ENCODE measurements at regions not wholly inside any gene's neighbourhood (a gene's known extent, or its start where the extent isn't known, plus 50 kb on each side); places are given as distances from the start of the nearest gene placed in this dataset.

- ChIA-PET POLR2A (interaction anchor here (0.6 kb wide), 1 partner anchor 668 kb away, joined by 3 read pairs; no protein-coding TSS in a partner anchor), CTCF (interaction anchor here (0.6 kb wide), 2 partner anchors 95 to 128 kb away, joined by 3 to 4 read pairs; no protein-coding TSS in a partner anchor)
- no peaks in the 10 kb centered on the region for H3K27me3 Mint-ChIP-seq (ENCODE audit: low read depth)
- no peaks in the 10 kb centered on the region for H3K9me3 Mint-ChIP-seq
- TF ChIP-seq, protein P1, sequence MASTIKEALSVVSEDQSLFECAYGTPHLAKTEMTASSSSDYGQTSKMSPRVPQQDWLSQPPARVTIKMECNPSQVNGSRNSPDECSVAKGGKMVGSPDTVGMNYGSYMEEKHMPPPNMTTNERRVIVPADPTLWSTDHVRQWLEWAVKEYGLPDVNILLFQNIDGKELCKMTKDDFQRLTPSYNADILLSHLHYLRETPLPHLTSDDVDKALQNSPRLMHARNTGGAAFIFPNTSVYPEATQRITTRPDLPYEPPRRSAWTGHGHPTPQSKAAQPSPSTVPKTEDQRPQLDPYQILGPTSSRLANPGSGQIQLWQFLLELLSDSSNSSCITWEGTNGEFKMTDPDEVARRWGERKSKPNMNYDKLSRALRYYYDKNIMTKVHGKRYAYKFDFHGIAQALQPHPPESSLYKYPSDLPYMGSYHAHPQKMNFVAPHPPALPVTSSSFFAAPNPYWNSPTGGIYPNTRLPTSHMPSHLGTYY (CRISPR knock-in tag; IDR thresholded peaks at IDR 0.05), result no peak
- TF ChIP-seq ZNF416 (CRISPR knock-in tag; IDR thresholded peaks at IDR 0.05) (no peak), ZNF281 (CRISPR knock-in tag; IDR thresholded peaks at IDR 0.05) (no peak), ZNF532 (CRISPR knock-in tag; IDR thresholded peaks at IDR 0.05; ENCODE audit: borderline replicate concordance) (no peak), PREB (CRISPR knock-in tag; IDR thresholded peaks at IDR 0.05; ENCODE audit: borderline replicate concordance) (no peak), JUN (CRISPR knock-in tag; IDR thresholded peaks at IDR 0.05) (no peak), GRHL2 (CRISPR knock-in tag; IDR thresholded peaks at IDR 0.05; ENCODE audit: insufficient replicate concordance, severe bottlenecking) (no peak), ZNF138 (CRISPR knock-in tag; conservative IDR thresholded peaks at IDR 0.05) (no peak)
- TF ChIP-seq, protein P2, sequence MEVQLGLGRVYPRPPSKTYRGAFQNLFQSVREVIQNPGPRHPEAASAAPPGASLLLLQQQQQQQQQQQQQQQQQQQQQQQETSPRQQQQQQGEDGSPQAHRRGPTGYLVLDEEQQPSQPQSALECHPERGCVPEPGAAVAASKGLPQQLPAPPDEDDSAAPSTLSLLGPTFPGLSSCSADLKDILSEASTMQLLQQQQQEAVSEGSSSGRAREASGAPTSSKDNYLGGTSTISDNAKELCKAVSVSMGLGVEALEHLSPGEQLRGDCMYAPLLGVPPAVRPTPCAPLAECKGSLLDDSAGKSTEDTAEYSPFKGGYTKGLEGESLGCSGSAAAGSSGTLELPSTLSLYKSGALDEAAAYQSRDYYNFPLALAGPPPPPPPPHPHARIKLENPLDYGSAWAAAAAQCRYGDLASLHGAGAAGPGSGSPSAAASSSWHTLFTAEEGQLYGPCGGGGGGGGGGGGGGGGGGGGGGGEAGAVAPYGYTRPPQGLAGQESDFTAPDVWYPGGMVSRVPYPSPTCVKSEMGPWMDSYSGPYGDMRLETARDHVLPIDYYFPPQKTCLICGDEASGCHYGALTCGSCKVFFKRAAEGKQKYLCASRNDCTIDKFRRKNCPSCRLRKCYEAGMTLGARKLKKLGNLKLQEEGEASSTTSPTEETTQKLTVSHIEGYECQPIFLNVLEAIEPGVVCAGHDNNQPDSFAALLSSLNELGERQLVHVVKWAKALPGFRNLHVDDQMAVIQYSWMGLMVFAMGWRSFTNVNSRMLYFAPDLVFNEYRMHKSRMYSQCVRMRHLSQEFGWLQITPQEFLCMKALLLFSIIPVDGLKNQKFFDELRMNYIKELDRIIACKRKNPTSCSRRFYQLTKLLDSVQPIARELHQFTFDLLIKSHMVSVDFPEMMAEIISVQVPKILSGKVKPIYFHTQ (CRISPR knock-in tag; IDR thresholded peaks at IDR 0.05), result no peak
- peaks cover 11% of the 10 kb centered on the region for H3K4me1 Mint-ChIP-seq
- ATAC-seq (peak; percentile 94), DNase-seq (ENCODE audit: low spot score) (no peak)
- H3K4me3 Mint-ChIP-seq, result no peak overlapping the region
- H3K27ac Mint-ChIP-seq, result peak overlapping the region; percentile 22
- H3K36me3 Mint-ChIP-seq, result no peaks in the 10 kb centered on the region
Observed at GRCh38 chr2:156206355-156206754, 126.2 kb downstream of the NR4A2 start.

- ATAC-seq, result no peak
- no peak for DNase-seq (ENCODE audit: low spot score)
- 0 out of 2 replicates have a peak, but pooled peaks cover 1% of the 10 kb centered on the region for H3K36me3 Mint-ChIP-seq
- no peak for TF ChIP-seq EMX1 (CRISPR knock-in tag; IDR thresholded peaks at IDR 0.05)
- TF ChIP-seq, protein P3, sequence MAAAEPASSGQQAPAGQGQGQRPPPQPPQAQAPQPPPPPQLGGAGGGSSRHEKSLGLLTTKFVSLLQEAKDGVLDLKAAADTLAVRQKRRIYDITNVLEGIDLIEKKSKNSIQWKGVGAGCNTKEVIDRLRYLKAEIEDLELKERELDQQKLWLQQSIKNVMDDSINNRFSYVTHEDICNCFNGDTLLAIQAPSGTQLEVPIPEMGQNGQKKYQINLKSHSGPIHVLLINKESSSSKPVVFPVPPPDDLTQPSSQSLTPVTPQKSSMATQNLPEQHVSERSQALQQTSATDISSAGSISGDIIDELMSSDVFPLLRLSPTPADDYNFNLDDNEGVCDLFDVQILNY (CRISPR knock-in tag; IDR thresholded peaks at IDR 0.05), result no peak
- no peak for TF ChIP-seq STAT6 (CRISPR knock-in tag; conservative IDR thresholded peaks at IDR 0.05; ENCODE audit: low read depth)
- no peak for TF ChIP-seq IRF2 (CRISPR knock-in tag; IDR thresholded peaks at IDR 0.05; ENCODE audit: borderline replicate concordance, low read depth)
- TF ChIP-seq ZNF263 (CRISPR knock-in tag; IDR thresholded peaks at IDR 0.05; ENCODE audit: low read depth), result no peak
- no peak for TF ChIP-seq TCF7 (CRISPR knock-in tag; IDR thresholded peaks at IDR 0.05; ENCODE audit: low read depth)
Observed at GRCh38 chr2:156199588-156199987, 132.9 kb downstream of the NR4A2 start.

More at GRCh38 chr2:156199588-156199987, 132.9 kb downstream of the NR4A2 start:
- Mint-ChIP-seq H3K27me3 (ENCODE audit: low read depth) (no peaks in the 10 kb centered on the region), H3K27ac (no peak overlapping the region), H3K4me1 (peaks cover 9% of the 10 kb centered on the region), H3K9me3 (peaks cover 1% of the 10 kb centered on the region; the same call in 1 of the 2 replicates), H3K4me3 (no peak overlapping the region)
- ChIA-PET POLR2A (no interaction called here), CTCF (no interaction called here)
